ENCODE measurements at regions not wholly inside any gene's neighbourhood (a gene's known extent, or its start where the extent isn't known, plus 50 kb on each side); places are given as distances from the start of the nearest gene placed in this dataset.

DNA sequence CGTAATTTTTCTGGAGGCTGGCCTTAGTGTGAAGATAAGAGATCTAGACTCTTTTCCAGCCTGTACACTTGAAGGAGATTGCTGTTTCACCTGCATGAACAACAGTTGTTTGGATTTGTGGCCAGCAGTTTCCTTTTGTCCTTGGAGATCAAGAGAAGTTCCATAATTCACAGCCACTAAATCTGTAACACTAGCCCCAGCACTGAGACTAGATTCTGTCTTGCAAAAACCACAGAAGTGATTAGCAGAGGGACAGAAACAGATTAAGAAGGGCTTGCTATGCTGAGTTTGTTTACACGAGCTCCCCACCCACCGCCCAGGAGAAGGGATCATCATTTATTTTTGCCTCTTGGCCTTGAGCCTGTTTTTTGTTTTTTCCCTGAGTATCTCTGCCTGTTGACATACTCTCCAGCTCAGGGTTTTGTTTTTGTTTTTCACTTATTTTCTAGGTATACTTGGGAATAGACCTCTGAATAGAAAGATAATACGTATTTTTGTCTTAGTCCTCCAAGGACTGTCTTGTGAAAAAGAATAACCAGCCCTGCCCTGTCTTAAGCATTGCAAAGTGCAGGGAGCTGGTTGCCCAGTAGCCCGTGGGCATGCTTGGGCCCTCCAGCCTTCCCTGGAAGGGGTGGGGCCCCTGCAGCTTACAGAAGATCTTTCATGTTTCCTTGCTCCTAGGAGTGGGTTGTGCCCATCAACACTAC lies 93.1 kb upstream of the SOX4 start:
- Histone ChIP-seq H3K27ac (ENCODE audit: low read length) (no peak overlapping the region), H3K9me3 (ENCODE audit: control insufficient read depth, low read length) (no peaks in the 10 kb centered on the region), H3K4me3 (ENCODE audit: low read length) (no peak overlapping the region), H3K27me3 (ENCODE audit: control insufficient read depth, insufficient read depth) (no peaks in the 10 kb centered on the region), H3K4me1 (ENCODE audit: control insufficient read depth, insufficient read depth, low read length) (no peaks in the 10 kb centered on the region)
- 64% methylated on average over 5 of the region's 5 CpGs for WGBS
- DNase-seq, result no peak
- intact Hi-C loops (cut with DNase I), result no loop called here
- ATAC-seq, result no peak

DNA sequence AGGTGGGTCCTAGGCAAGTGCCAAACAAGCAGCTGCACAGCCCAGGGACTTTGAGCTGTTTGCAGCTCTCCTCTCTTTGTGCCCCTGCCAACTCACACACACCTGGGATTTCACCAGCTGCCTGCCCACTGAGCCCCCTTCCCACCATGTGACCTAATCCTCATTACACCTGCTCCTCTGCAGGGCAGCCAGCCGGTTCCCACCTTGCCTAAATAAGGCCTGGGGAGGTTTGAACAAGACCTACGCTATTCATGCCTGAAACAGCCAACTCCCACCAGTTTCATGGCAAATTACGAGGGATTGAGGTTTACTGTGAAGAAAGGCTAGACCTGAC lies 92.6 kb upstream of the SOX4 start:
- no peak overlapping the region for H3K27ac ChIP-seq (ENCODE audit: low read length)
- H3K4me1 ChIP-seq (ENCODE audit: control insufficient read depth, insufficient read depth, low read length), result no peaks in the 10 kb centered on the region
- H3K27me3 ChIP-seq (ENCODE audit: control insufficient read depth, insufficient read depth), result no peaks in the 10 kb centered on the region
- 86% methylated on average over 3 of the region's 3 CpGs for WGBS
- DNase-seq, result no peak
- intact Hi-C loops (cut with DNase I), result no loop called here
- H3K4me3 ChIP-seq (ENCODE audit: low read length), result no peak overlapping the region
- peak in 1 of 2 donors; percentile 24 for ATAC-seq
- H3K9me3 ChIP-seq (ENCODE audit: control insufficient read depth, low read length), result no peaks in the 10 kb centered on the region

DNA sequence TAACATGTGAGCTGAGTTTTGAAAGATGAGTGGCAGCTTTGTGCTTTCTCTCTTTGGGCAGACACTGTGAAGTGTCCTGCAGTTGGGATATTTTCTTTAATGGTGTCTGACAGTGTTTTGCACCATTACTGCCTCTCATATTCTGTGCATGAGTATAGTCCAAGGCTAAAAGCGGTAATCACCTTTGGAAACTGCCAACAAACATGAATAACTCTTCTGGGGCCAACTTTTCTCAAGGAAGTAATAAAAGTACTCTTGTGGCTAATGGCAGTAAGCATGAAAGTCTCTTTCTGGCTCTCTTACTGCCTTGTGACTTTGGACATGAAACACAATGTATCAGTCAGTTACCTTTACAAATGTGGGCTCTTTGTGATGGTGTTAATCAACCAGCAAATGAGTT lies 91.7 kb upstream of the SOX4 start:
- no peak for ATAC-seq
- no peak for DNase-seq
- Histone ChIP-seq H3K4me3 (ENCODE audit: low read length) (no peak overlapping the region), H3K27me3 (ENCODE audit: control insufficient read depth, insufficient read depth) (no peaks in the 10 kb centered on the region), H3K9me3 (ENCODE audit: control insufficient read depth, low read length) (no peaks in the 10 kb centered on the region), H3K4me1 (ENCODE audit: control insufficient read depth, insufficient read depth, low read length) (no peaks in the 10 kb centered on the region), H3K27ac (ENCODE audit: low read length) (no peak overlapping the region)
- WGBS, result 69% methylated on average over 1 of the region's 1 CpG
- intact Hi-C loops (cut with DNase I), result no loop called here

DNA sequence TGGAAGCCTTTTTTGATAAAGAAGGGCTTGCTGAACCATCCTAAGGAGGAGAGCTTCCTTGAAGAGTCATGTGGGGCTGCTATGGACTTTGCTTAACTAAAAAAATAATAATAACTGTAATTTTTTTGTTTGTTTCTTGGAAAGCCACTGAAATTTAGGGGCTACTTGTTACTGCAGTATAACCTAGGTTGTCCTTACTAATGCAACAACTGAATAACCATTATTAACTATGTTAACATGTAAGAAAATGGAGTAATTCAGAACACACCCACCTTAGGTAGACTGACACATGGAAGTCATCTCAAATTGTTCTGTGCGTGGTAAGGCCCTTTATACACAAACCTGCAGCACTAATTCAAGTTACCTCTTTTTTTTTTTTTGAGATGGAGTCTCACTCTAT lies 90.9 kb upstream of the SOX4 start:
- Histone ChIP-seq H3K9me3 (ENCODE audit: control insufficient read depth, low read length) (no peaks in the 10 kb centered on the region), H3K4me1 (ENCODE audit: control insufficient read depth, insufficient read depth, low read length) (no peaks in the 10 kb centered on the region), H3K4me3 (ENCODE audit: low read length) (no peak overlapping the region), H3K27me3 (ENCODE audit: control insufficient read depth, insufficient read depth) (no peaks in the 10 kb centered on the region), H3K27ac (ENCODE audit: low read length) (no peak overlapping the region)
- intact Hi-C loops (cut with DNase I), result no loop called here
- no peak for DNase-seq
- no peak for ATAC-seq
- 97% methylated on average over 1 of the region's 1 CpG for WGBS

DNA sequence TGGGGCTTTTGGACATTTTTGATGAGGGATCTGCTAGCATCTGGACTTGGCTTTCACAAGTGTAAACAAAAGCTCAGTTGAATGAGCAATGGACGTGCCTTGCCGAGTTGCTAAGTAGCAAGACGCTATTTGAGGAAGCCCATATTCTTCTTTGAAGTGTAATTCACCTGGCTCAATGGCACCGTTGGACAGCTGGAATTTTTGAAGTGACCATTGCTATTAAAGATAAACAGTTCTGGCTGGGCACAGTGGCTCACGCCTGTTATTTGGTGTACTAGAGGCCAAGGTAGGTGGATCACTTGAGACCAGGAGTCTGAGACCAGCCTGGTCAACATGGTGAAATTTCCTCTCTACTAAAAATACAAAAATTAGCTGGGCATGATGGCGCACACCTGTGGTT lies 88.8 kb upstream of the SOX4 start:
- ATAC-seq (no peak), DNase-seq (no peak)
- H3K4me1 ChIP-seq (ENCODE audit: control insufficient read depth, insufficient read depth, low read length), result no peaks in the 10 kb centered on the region
- no peak overlapping the region for H3K4me3 ChIP-seq (ENCODE audit: low read length)
- no peak overlapping the region for H3K27ac ChIP-seq (ENCODE audit: low read length)
- H3K9me3 ChIP-seq (ENCODE audit: control insufficient read depth, low read length), result no peaks in the 10 kb centered on the region
- intact Hi-C loops (cut with DNase I), result no loop called here
- H3K27me3 ChIP-seq (ENCODE audit: control insufficient read depth, insufficient read depth), result no peaks in the 10 kb centered on the region
- WGBS, result 88% methylated on average over 6 of the region's 6 CpGs

DNA sequence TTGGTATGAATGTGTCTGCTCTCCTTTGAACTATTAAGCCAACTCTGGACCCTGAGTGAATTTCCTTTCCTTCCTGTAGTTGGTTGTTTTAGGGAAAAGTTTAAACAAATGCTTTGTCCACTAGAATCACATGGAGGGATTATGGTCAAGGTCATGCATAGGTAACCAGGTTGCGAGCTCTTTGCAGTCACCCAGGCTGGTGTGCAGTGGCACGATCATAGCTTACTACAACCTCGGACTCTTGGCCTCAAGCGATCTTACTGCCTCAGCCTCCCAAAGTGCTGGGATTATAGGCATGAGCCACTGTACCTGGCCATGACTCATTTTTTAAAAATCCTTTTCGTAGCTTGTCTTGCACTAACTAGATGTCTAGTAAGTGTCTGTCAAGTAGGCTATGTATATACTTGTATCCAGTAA lies 88.0 kb upstream of the SOX4 start:
- H3K27me3 ChIP-seq (ENCODE audit: control insufficient read depth, insufficient read depth), result no peaks in the 10 kb centered on the region
- H3K4me3 ChIP-seq (ENCODE audit: low read length), result no peak overlapping the region
- DNase-seq (no peak), ATAC-seq (no peak)
- 93% methylated on average over 5 of the region's 5 CpGs for WGBS
- no peaks in the 10 kb centered on the region for H3K4me1 ChIP-seq (ENCODE audit: control insufficient read depth, insufficient read depth, low read length)
- intact Hi-C loops (cut with DNase I), result no loop called here
- H3K27ac ChIP-seq (ENCODE audit: low read length), result no peak overlapping the region
- H3K9me3 ChIP-seq (ENCODE audit: control insufficient read depth, low read length), result no peaks in the 10 kb centered on the region

DNA sequence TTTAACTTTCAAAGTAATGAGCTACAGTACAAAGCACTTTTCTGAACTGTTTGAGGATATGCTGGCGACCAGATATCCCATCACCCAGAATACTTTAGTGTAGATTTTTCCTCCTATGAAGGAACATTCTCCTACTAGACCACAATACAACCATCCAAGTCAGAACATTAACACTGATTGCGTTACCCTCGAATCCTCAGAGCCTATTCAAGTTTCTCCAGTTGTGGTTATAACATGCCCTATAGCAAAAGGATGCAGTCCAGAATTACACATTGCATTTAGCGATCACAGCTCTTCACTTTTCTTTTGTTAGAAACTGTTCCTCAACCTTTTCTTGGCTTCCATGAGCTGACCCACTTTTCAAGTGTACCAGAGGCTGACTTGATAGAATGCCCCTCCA lies 87.4 kb upstream of the SOX4 start:
- DNase-seq (no peak), ATAC-seq (no peak)
- Histone ChIP-seq H3K27ac (ENCODE audit: low read length) (no peak overlapping the region), H3K4me3 (ENCODE audit: low read length) (no peak overlapping the region), H3K9me3 (ENCODE audit: control insufficient read depth, low read length) (no peaks in the 10 kb centered on the region), H3K4me1 (ENCODE audit: control insufficient read depth, insufficient read depth, low read length) (no peaks in the 10 kb centered on the region), H3K27me3 (ENCODE audit: control insufficient read depth, insufficient read depth) (no peaks in the 10 kb centered on the region)
- 92% methylated on average over 4 of the region's 4 CpGs for WGBS
- intact Hi-C loops (cut with DNase I), result no loop called here

DNA sequence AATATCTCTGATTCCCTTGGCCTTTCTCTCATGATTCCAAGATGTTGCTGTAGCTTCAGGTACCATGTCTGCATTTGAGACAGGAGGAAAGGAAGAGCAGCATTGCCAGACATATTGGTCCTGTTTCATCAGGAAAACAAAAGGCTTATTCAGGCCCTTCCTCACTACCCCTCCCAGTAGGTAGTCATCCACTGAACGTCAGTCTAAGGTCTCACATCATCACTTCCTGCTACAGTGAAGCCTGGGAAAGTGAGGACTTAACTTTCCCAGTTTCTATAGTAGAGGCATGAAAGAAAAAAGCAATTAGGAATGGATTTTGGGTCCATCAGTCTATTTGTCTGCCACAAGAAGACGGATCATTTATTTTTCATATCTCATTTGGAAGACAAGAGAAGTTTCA lies 85.7 kb upstream of the SOX4 start:
- DNase-seq (no peak), ATAC-seq (no peak)
- WGBS, result 65% methylated on average over 2 of the region's 2 CpGs
- Histone ChIP-seq H3K9me3 (ENCODE audit: control insufficient read depth, low read length) (no peaks in the 10 kb centered on the region), H3K27me3 (ENCODE audit: control insufficient read depth, insufficient read depth) (no peaks in the 10 kb centered on the region), H3K4me3 (ENCODE audit: low read length) (no peak overlapping the region), H3K27ac (ENCODE audit: low read length) (no peak overlapping the region), H3K4me1 (ENCODE audit: control insufficient read depth, insufficient read depth, low read length) (no peaks in the 10 kb centered on the region)
- intact Hi-C loops (cut with DNase I), result no loop called here

DNA sequence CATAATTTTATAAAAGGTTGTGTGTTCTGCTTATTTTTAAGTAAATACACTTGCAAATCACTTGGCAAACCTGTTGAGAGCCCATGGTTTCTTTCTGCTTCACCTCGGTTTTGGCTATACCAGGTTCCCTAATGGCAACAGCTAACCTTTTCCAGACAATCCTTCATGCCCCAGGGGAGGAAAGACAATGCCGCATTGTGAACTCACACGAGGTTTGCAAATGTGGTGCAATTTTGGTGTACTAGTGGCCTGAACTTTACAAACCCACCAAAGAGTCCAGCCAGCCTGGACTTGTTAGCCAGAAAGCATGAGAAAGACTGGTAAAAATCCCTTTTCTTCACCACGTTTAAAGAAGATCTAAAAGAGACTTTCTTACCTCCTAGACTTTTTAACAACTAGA lies 84.8 kb upstream of the SOX4 start:
- H3K4me1 ChIP-seq (ENCODE audit: control insufficient read depth, insufficient read depth, low read length), result no peaks in the 10 kb centered on the region
- no peak overlapping the region for H3K27ac ChIP-seq (ENCODE audit: low read length)
- ATAC-seq (no peak), DNase-seq (no peak)
- no peaks in the 10 kb centered on the region for H3K9me3 ChIP-seq (ENCODE audit: control insufficient read depth, low read length)
- no peak overlapping the region for H3K4me3 ChIP-seq (ENCODE audit: low read length)
- 83% methylated on average over 4 of the region's 4 CpGs for WGBS
- H3K27me3 ChIP-seq (ENCODE audit: control insufficient read depth, insufficient read depth), result no peaks in the 10 kb centered on the region
- intact Hi-C loops (cut with DNase I), result no loop called here

DNA sequence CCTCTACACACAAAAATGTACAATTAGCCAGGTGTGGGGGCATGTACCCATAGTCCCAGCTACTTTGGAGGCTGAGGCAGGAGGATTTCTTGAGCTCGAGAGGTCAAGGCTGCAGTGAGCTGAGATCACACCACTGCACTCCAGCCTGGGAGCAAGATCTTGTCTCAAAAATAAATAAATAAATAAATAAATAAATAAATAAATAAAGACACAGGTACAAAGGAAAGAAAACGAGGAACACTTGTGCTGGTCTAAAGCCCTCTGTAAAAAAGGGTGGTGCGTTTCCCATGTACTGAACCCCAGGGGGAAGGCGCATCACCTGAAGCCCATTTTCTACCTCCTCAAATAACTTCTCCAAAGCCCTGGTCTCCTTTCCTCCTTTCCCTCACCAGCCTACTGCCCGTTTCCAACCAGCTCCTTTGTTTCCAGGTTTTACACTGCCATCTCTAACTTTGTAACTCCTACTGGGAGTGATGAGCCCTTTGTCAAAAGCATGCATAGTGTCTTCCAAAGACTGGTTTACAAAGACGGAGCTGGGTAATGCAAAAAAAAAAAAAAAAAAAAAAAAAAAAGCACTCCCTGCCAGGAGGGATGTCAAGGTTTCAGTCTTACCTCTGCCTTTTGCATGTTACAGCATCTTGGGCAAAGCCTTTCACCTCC lies 81.5 kb upstream of the SOX4 start:
- DNase-seq, result no peak
- Histone ChIP-seq H3K27ac (ENCODE audit: low read length) (no peak overlapping the region), H3K9me3 (ENCODE audit: control insufficient read depth, low read length) (no peaks in the 10 kb centered on the region), H3K4me3 (ENCODE audit: low read length) (no peak overlapping the region), H3K4me1 (ENCODE audit: control insufficient read depth, insufficient read depth, low read length) (no peaks in the 10 kb centered on the region), H3K27me3 (ENCODE audit: control insufficient read depth, insufficient read depth) (no peaks in the 10 kb centered on the region)
- intact Hi-C loops (cut with DNase I), result no loop called here
- WGBS, result 95% methylated on average over 6 of the region's 6 CpGs
- ATAC-seq, result no peak

DNA sequence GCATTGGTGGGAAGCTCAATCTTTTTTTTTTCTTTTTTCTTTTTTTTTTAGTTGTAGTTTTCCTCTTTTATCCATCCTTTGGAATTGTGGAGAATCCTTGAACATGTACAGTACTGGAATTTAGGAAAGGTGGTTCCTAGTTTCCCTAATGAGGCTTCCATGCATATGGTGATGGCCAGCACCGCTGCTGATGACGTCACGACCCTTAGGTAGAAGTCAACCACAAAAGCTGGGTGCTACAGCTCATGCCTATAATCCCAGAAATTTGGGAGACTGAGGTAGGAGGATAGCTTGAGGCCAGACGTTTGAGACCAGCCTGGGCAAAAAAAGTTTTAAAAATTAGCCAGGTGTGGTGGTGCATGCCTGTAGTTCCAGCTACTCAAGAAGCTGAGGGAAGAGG lies 79.3 kb upstream of the SOX4 start:
- intact Hi-C loops (cut with DNase I), result no loop called here
- ATAC-seq (no peak), DNase-seq (no peak)
- Histone ChIP-seq H3K4me1 (ENCODE audit: control insufficient read depth, insufficient read depth, low read length) (no peaks in the 10 kb centered on the region), H3K27me3 (ENCODE audit: control insufficient read depth, insufficient read depth) (no peaks in the 10 kb centered on the region), H3K9me3 (ENCODE audit: control insufficient read depth, low read length) (no peaks in the 10 kb centered on the region), H3K27ac (ENCODE audit: low read length) (no peak overlapping the region), H3K4me3 (ENCODE audit: low read length) (no peak overlapping the region)
- 90% methylated on average over 4 of the region's 4 CpGs for WGBS

DNA sequence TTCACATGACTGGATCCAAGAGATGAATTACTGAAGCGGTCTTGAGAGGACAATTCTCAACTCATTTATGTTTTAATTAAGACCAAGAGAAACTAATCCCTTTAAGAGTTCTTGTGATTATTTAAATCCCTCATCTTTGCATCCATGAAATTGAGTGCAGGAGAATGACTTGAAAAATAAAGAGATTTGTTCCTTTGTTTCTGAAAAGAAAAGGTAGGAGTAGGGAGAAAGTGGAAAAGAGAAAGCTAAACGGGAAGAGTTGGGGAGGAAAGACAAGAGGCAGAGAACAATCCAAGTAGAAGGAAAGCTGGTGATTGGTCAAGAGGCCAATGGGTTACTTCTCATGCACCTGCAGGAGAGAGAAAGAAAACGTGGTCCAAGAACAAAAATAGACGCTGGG lies 75.2 kb upstream of the SOX4 start:
- DNase-seq (no peak), ATAC-seq (no peak)
- Histone ChIP-seq H3K4me1 (ENCODE audit: control insufficient read depth, insufficient read depth, low read length) (no peaks in the 10 kb centered on the region), H3K27me3 (ENCODE audit: control insufficient read depth, insufficient read depth) (no peaks in the 10 kb centered on the region), H3K27ac (ENCODE audit: low read length) (no peak overlapping the region), H3K4me3 (ENCODE audit: low read length) (no peak overlapping the region), H3K9me3 (ENCODE audit: control insufficient read depth, low read length) (no peaks in the 10 kb centered on the region)
- 73% methylated on average over 4 of the region's 4 CpGs for WGBS
- intact Hi-C loops (cut with DNase I), result no loop called here
